ENCODE measurements at regions not wholly inside any gene's neighbourhood (a gene's known extent, or its start where the extent isn't known, plus 50 kb on each side); places are given as distances from the start of the nearest gene placed in this dataset.
A peak's percentile ranks its signal among the peaks of the same experiment; 100 is the strongest.

DNA sequence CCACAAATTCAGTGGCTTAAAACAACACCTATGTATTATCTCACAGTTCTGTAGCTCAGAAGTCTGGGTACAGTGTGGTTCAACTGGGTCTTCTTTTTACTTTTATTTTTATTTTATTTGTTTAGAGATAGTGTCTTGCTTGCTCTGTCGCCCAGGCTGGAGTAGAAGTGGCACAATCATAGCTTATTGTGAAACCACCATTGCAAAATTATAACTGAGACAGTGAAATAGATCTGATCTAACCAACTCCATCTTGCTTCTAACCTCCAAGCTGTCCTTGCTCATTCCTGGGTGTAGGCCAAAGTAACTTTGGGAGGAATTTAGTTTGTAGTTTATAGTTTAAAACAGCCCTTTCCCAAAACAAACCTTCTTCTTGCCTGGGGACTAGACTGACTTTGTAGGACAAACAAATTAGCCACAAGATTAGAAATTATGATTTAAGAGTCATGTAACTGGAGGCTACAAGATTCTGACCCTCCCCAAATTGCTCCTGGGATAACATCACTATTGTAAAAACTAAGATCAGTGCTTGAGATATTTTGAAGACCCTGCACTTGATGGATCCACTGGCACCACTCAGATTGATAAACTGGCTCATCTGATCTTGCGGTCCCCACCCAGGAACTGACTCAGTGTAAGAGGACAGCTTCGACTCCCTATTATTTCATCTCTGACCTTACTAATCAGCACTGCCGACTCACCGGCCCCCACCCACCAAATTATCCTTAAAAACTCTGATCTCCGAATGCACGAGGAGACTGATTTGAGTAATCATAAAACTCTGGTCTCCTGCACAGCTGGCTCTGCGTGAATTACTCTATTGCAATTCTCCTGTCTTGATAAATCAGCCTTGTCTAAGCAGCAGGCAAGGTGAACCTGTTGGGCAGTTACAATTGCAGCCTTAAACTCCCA, 193.4 kb upstream of the CDYL start:
- WGBS, 2 donors, result 75 to 76% methylated on average over 8 of the region's 8 CpGs
- TF ChIP-seq, protein P1, sequence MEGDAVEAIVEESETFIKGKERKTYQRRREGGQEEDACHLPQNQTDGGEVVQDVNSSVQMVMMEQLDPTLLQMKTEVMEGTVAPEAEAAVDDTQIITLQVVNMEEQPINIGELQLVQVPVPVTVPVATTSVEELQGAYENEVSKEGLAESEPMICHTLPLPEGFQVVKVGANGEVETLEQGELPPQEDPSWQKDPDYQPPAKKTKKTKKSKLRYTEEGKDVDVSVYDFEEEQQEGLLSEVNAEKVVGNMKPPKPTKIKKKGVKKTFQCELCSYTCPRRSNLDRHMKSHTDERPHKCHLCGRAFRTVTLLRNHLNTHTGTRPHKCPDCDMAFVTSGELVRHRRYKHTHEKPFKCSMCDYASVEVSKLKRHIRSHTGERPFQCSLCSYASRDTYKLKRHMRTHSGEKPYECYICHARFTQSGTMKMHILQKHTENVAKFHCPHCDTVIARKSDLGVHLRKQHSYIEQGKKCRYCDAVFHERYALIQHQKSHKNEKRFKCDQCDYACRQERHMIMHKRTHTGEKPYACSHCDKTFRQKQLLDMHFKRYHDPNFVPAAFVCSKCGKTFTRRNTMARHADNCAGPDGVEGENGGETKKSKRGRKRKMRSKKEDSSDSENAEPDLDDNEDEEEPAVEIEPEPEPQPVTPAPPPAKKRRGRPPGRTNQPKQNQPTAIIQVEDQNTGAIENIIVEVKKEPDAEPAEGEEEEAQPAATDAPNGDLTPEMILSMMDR (IDR thresholded peaks at IDR 0.05), result no peak
- TF ChIP-seq POLR2A (IDR thresholded peaks at IDR 0.05), result no peak
- no peak overlapping the region for H3K4me3 ChIP-seq (ENCODE audit: low read depth, poor library complexity, severe bottlenecking)
- peak in 1 of 2 donors; percentile 32 for DNase-seq (ENCODE audit: low spot score in 2 of 2)
- intact Hi-C loops (cut with DNase I; ENCODE audit: low total_unique reads), result no loop called here

DNA sequence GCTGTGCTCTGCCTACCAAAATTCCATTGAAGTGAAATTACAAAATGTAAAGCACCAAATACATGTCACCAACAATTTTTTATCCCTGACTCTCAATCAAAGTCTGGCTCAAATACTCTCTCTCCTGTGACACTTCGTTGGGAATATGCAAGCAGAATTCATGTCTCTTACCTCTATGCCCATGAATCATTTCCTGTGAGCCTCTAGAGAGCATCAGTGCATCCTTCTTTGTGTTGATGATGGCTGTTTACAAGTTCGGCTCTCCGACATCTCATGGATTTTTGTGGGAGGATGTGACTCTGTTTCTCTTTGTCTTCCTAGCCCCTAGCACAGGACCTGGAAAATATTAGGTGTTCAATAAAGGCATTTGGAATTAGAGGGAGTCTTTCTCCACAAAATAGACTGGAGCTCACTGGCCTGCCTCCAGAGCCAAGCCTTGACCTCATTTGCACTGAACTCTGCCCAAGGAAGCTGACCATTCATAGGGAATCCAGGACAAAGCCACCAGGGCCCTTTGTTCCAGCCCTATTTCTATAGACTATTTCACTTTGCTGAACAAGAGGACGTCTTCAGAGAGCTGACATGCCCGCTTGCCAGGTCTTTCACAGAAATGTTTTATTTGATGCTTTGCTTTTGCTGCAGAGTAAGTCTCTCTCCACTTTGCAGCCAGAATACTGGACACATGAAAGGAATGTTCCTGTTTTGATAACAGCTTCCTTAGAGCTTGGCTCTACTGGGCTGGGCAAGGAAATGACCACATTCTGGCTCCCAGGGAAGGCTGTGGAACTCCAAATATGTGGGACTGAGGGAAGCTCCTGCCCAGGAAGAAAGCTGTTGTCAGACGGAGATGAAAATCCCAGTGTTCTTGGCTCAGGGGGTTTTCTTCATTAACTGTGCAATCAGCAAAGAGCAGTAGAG, 194.5 kb upstream of the CDYL start:
- peak in 1 of 2 donors; percentile 26 for DNase-seq (ENCODE audit: low spot score in 2 of 2)
- TF ChIP-seq, protein P1 (IDR thresholded peaks at IDR 0.05), result no peak
- TF ChIP-seq POLR2A (IDR thresholded peaks at IDR 0.05), result no peak
- 69 to 73% methylated on average over 6 of the region's 6 CpGs for WGBS, 2 donors
- intact Hi-C loops (cut with DNase I; ENCODE audit: low total_unique reads), result no loop called here
- no peak overlapping the region for H3K4me3 ChIP-seq (ENCODE audit: low read depth, poor library complexity, severe bottlenecking)

DNA sequence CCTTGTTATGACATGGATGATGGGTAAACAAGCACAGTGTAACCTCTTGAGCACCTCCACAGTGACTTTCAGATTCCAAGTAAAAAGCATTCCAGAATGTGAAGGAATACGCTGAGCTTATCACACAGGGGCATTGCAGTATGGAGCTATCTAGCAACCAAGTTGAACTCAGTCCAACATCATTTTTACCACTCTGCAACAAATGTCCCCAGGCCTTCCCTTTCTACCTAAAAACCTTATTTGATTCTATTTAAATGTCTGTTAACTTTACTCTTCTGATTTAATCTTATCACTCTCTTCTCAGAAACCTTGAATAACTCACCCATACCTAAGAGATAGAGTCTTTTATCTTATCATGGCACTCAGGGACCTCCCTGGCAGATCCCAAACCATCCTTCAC, 195.8 kb upstream of the CDYL start:
- intact Hi-C loops (cut with DNase I; ENCODE audit: low total_unique reads), result no loop called here
- H3K4me3 ChIP-seq (ENCODE audit: low read depth, poor library complexity, severe bottlenecking), result no peak overlapping the region
- no peak for DNase-seq (ENCODE audit: low spot score in 2 of 2)
- WGBS, 2 donors, result 79 to 90% methylated on average over 1 of the region's 1 CpG
- no peak for TF ChIP-seq POLR2A (IDR thresholded peaks at IDR 0.05)
- TF ChIP-seq, protein P1 (IDR thresholded peaks at IDR 0.05), result no peak

- WGBS, 2 donors, result 7 to 15% methylated on average over 2 of the region's 2 CpGs
- intact Hi-C loops (cut with DNase I; ENCODE audit: low total_unique reads), result no loop called here
- no peak overlapping the region for H3K4me3 ChIP-seq (ENCODE audit: low read depth, poor library complexity, severe bottlenecking)
- TF ChIP-seq, protein P1 (IDR thresholded peaks at IDR 0.05), result no peak
- no peak for TF ChIP-seq POLR2A (IDR thresholded peaks at IDR 0.05)
- peak; percentile 24 to 26 for DNase-seq (ENCODE audit: low spot score in 2 of 2)
Observed at GRCh38 chr6:4577406-4577805, 198.8 kb upstream of the CDYL start.

DNA sequence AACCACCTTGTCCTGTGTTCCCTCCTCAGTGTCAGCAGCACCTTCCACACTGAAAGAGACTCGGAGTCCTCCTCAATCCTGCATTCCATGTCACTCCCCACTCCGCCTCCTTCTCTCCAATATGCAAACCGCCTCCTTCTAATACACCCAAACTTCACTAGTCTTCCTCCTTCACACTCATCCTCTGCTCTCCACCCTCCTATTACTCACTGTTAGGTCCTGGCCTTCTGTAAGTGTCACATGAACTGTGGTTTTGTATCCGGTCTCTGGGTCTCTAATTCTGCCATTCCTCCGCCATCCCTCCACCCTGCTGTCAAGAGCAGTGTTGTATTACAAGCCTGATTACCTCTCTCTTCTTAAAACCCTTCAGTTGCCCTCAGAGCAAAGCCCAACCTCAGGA, 200.5 kb upstream of the CDYL start:
- intact Hi-C loops (cut with DNase I; ENCODE audit: low total_unique reads), result no loop called here
- DNase-seq (ENCODE audit: low spot score in 2 of 2), result no peak
- TF ChIP-seq POLR2A (IDR thresholded peaks at IDR 0.05), result no peak
- TF ChIP-seq, protein P1 (IDR thresholded peaks at IDR 0.05), result no peak
- H3K4me3 ChIP-seq (ENCODE audit: low read depth, poor library complexity, severe bottlenecking), result no peak overlapping the region
- 91 to 95% methylated on average over 5 of the region's 5 CpGs for WGBS, 2 donors

All from lower leg skin (tissue), 4 donors.